ENCODE measurements at regions not wholly inside any gene's neighbourhood (a gene's known extent, or its start where the extent isn't known, plus 50 kb on each side); places are given as distances from the start of the nearest gene placed in this dataset.

DNA sequence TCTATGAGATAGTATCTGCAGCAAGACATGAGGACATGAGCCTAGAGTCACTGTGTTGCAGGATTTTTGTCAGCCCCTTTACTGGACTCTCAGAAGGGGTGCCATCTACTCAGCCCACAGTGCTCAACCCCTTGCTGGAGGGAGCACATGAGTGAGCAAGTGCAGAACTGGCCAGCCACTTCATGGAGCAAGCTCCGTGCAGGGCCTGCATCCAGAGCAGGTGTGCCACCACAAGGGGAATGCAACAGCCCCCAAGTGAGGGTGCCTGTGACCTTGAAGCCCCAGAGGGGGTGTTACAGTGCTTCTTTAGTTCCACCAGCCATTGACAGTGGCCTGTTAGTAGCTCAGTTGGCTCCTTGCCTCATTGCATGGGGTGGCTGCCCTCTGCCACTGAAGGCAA lies 649.7 kb downstream of the PLPP3 start:
- TF ChIP-seq EZH2phosphoT487 (IDR thresholded peaks at IDR 0.05; ENCODE audit: insufficient read depth, low read depth) (no peak), EZH2 (IDR thresholded peaks at IDR 0.05; ENCODE audit: insufficient read depth, poor library complexity, severe bottlenecking) (no peak)
